Heart right ventricle (tissue), 16 donors: ENCODE measurements at regions not wholly inside any gene's neighbourhood (a gene's known extent, or its start where the extent isn't known, plus 50 kb on each side); places are given as distances from the start of the nearest gene placed in this dataset.

ENCODE experiments used
- ATAC-seq, 8 donors: fragments of 200-7000 bp; cut with Tn5 transposase; one replicate each; pipeline ENCODE4 v1.9.1; 2020; ENCODE audit warnings: mild to moderate bottlenecking in 8 of 8, moderate library complexity in 8 of 8, moderate number of reproducible peaks in 1 of 8
- DNase-seq, 2 donors: peaks; one replicate each; pipeline ENCODE4 v3.0.0-alpha.2; 2020
- H3K27ac ChIP-seq, 10 donors: fragments of 200-600 bp; sonication (generic) in 2 of 10; one replicate each; pipeline versions ENCODE4 v1.5.0 to v1.8.0; 2020 to 2022; ENCODE audit warnings: mild to moderate bottlenecking in 3 of 10
- H3K27me3 ChIP-seq, 7 donors: fragments of 200-600 bp; one replicate each; pipeline ENCODE4 v1.8.0; 2021 to 2022; ENCODE audit warnings: mild to moderate bottlenecking in 2 of 7
- H3K36me3 ChIP-seq, 9 donors: fragments of 200-600 bp; sonication (generic) in 1 of 9; one replicate each; pipeline versions ENCODE4 v1.5.0 to v1.8.0; 2020 to 2022; ENCODE audit warnings: mild to moderate bottlenecking in 2 of 9
- H3K4me1 ChIP-seq, 9 donors: fragments of 200-600 bp; sonication (generic) in 1 of 9; one replicate each; pipeline versions ENCODE4 v1.5.0 to v1.8.0; 2020 to 2022; ENCODE audit warnings: mild to moderate bottlenecking in 4 of 9
- H3K4me3 ChIP-seq, 10 donors: fragments of 200-600 bp; sonication (generic) in 2 of 10; one replicate each; pipeline versions ENCODE4 v1.5.0 to v1.8.0; 2020 to 2022; ENCODE audit warnings: mild to moderate bottlenecking in 7 of 10, moderate library complexity in 2 of 10
- H3K9me3 ChIP-seq, 11 donors: fragments of 200-600 bp in 10 of 11; sonication (generic) in 2 of 11; one replicate each; pipeline versions ENCODE4 v1.5.0 to v1.8.0; 2013 to 2022; ENCODE audit warnings: mild to moderate bottlenecking in 2 of 11, control low read depth in 1 of 11, moderate library complexity in 1 of 11
- CTCF ChIP-seq, 9 donors: fragments of 200-600 bp; sonication (generic) in 2 of 9; IDR thresholded peaks; one replicate each; pipeline versions ENCODE4 v1.5.0 to v1.8.0; 2021 to 2022; ENCODE audit warnings: antibody characterized with exemption in 9 of 9, mild to moderate bottlenecking in 5 of 9, moderate library complexity in 1 of 9
- WGBS, 2 donors: extraction: QIAGEN DNeasy Blood & Tissue Kit; methylation state at CpG; one replicate each; pipeline ENCODE4 v1.1.7; 2013; ENCODE audit warnings: inconsistent platforms in 1 of 2; 5-methylcytosine and 5-hydroxymethylcytosine counted together
- intact Hi-C, 10 donors: fragments of 100-400 bp; cut with DNase I; formaldehyde crosslinking; loops; one replicate each; pipeline versions ENCODE4 v1.11.1 to v1.14.2; 2022
- donor health status: Arrhythmogenic right ventricular cardiomyopathy.
- donor health status: ischemic (EF 13 %, LVEDD 7.1; RV severe dilation, severe dysfunction).
- donor health status: healthy with polysubstance abuse.
- donor health status: DM: no; HTN: yes; CAD: no.
- donor health status: DM: no; HTN: no; CAD: no.
- donor health status: ischemic (EF 25% LVEDD 6.9; RV normal size, moderate dysfunction).
- donor health status: ischemic (EF 25% LVEDD 5.7; RV mildly dilated, moderate dysfunction).
- donor health status: healthy.
- donor health status: DM: yes; HTN: yes; CAD: no.
- donor health status: Ischemic cardiomyopathy.
- donor health status: ischemic (EF 35%, LVEDD 5.7; RV mildly dilated, moderate dysfunction).
- donor health status: nonischemic (EF 11% LVEDD 7.7; RV severe dilation, severe dysfunction).
- donor health status: DM: yes; HTN: yes; CAD: no.
- donor health status: PGD.
- donor health status: ischemic (EF 29% LVEDD 5.4; RV normal size, mild dysfunction).
- donor health status: nonischemic (EF 23%, LVEDD 6.1; RV moderate dilation, normal function).

GRCh38 chr5:117568622-117569021 lies 994.0 kb upstream of the SEMA6A start:
- H3K27ac ChIP-seq, result no peak overlapping the region
- H3K4me1 ChIP-seq, result no peaks in the 10 kb centered on the region
- no peaks in the 10 kb centered on the region for H3K36me3 ChIP-seq
- 59 to 74% methylated on average over 1 of the region's 1 CpG for WGBS, 2 donors
- intact Hi-C loops, result no loop called here
- DNase-seq (no peak), ATAC-seq (no peak)
- H3K9me3 ChIP-seq, result no peaks in the 10 kb centered on the region
- H3K4me3 ChIP-seq, result no peak overlapping the region
- H3K27me3 ChIP-seq, result no peaks in the 10 kb centered on the region
- no peak for TF ChIP-seq CTCF (IDR thresholded peaks at IDR 0.05)

- DNase-seq (no peak), ATAC-seq (no peak)
- H3K27me3 ChIP-seq, result no peaks in the 10 kb centered on the region
- H3K4me3 ChIP-seq, result no peak overlapping the region
- no peaks in the 10 kb centered on the region for H3K9me3 ChIP-seq
- H3K36me3 ChIP-seq, result no peaks in the 10 kb centered on the region
- intact Hi-C loops, result no loop called here
- H3K27ac ChIP-seq, result no peak overlapping the region
- 69 to 71% methylated on average over 2 of the region's 2 CpGs for WGBS, 2 donors
- TF ChIP-seq CTCF (IDR thresholded peaks at IDR 0.05), result no peak
- no peaks in the 10 kb centered on the region for H3K4me1 ChIP-seq
These were observed 993.5 kb upstream of the SEMA6A start for GRCh38 chr5:117568126-117568525.

- Histone ChIP-seq H3K27me3 (no peaks in the 10 kb centered on the region), H3K27ac (no peak overlapping the region), H3K36me3 (no peaks in the 10 kb centered on the region), H3K4me3 (no peak overlapping the region), H3K4me1 (no peaks in the 10 kb centered on the region), H3K9me3 (no peaks in the 10 kb centered on the region)
- DNase-seq, result no peak
- no peak for ATAC-seq
- no peak for TF ChIP-seq CTCF (IDR thresholded peaks at IDR 0.05)
- WGBS, 2 donors, result 96 to 98% methylated on average over 1 of the region's 1 CpG
- intact Hi-C loops, result no loop called here
These were observed 988.0 kb upstream of the SEMA6A start for GRCh38 chr5:117562647-117563046.

- Histone ChIP-seq H3K27me3 (no peaks in the 10 kb centered on the region), H3K4me1 (no peaks in the 10 kb centered on the region), H3K9me3 (no peaks in the 10 kb centered on the region), H3K36me3 (no peaks in the 10 kb centered on the region), H3K4me3 (no peak overlapping the region), H3K27ac (no peak overlapping the region)
- TF ChIP-seq CTCF (IDR thresholded peaks at IDR 0.05), result no peak
- DNase-seq (no peak), ATAC-seq (no peak)
- intact Hi-C loops, result no loop called here
- WGBS, 2 donors, result 94 to 96% methylated on average over 2 of the region's 2 CpGs
These were observed 986.9 kb upstream of the SEMA6A start for GRCh38 chr5:117561531-117561930.
